ENCODE measurements at regions not wholly inside any gene's neighbourhood (a gene's known extent, or its start where the extent isn't known, plus 50 kb on each side); places are given as distances from the start of the nearest gene placed in this dataset.
"Not testable (repeated sequence)": the region's sequence is repeated elsewhere in the genome, so short reads cannot be mapped to it uniquely, and the experiment has no call there.

- no peak overlapping the region for H3K27ac ChIP-seq
- in situ Hi-C loops (cut with HindIII; ENCODE audit: low pct_ligation_motif_present, low sequenced_read_pairs), result no loop called here
- TF ChIP-seq CTCF (IDR thresholded peaks at IDR 0.05; ENCODE audit: low read depth, low read length, missing control alignments), result no peak
- no peaks in the 10 kb centered on the region for H3K36me3 ChIP-seq (replicated peaks)
- no peaks in the 10 kb centered on the region for H3K27me3 ChIP-seq (replicated peaks)
- no peak for DNase-seq
- H3K4me3 ChIP-seq (ENCODE audit: low read depth, low read length), result no peak overlapping the region
Measured at GRCh38 chr9:86613943-86614342, 259.7 kb upstream of the TUT7 start.

- in situ Hi-C loops (cut with HindIII; ENCODE audit: low pct_ligation_motif_present, low sequenced_read_pairs); DNase-seq; H3K4me3 ChIP-seq (ENCODE audit: low read depth, low read length); H3K27ac ChIP-seq; H3K36me3 ChIP-seq (replicated peaks); H3K27me3 ChIP-seq (replicated peaks): not testable (repeated sequence)
Measured at GRCh38 chr9:86611534-86611933, 257.3 kb upstream of the TUT7 start.

- Histone ChIP-seq H3K4me3 (ENCODE audit: low read depth, low read length) (no peak overlapping the region), H3K36me3 (replicated peaks) (no peaks in the 10 kb centered on the region), H3K27ac (no peak overlapping the region), H3K27me3 (replicated peaks) (no peaks in the 10 kb centered on the region)
- no peak for TF ChIP-seq CTCF (IDR thresholded peaks at IDR 0.05; ENCODE audit: low read depth, low read length, missing control alignments)
- no peak for DNase-seq
- in situ Hi-C loops (cut with HindIII; ENCODE audit: low pct_ligation_motif_present, low sequenced_read_pairs), result no loop called here
Measured at GRCh38 chr9:86605303-86605702, 251.1 kb upstream of the TUT7 start.

- H3K27me3 ChIP-seq (replicated peaks), result no peaks in the 10 kb centered on the region
- H3K27ac ChIP-seq, result no peak overlapping the region
- no peak overlapping the region for H3K4me3 ChIP-seq (ENCODE audit: low read depth, low read length)
- H3K36me3 ChIP-seq (replicated peaks), result no peaks in the 10 kb centered on the region
- TF ChIP-seq CTCF (IDR thresholded peaks at IDR 0.05; ENCODE audit: low read depth, low read length, missing control alignments), result no peak
- DNase-seq, result no peak
- in situ Hi-C loops (cut with HindIII; ENCODE audit: low pct_ligation_motif_present, low sequenced_read_pairs), result no loop called here
Measured at GRCh38 chr9:86604741-86605140, 250.5 kb upstream of the TUT7 start.

GRCh38 chr9:86602715-86603114 lies 248.5 kb upstream of the TUT7 start:
- no peak for TF ChIP-seq CTCF (IDR thresholded peaks at IDR 0.05; ENCODE audit: low read depth, low read length, missing control alignments)
- H3K27me3 ChIP-seq (replicated peaks), result no peaks in the 10 kb centered on the region
- no peak overlapping the region for H3K27ac ChIP-seq
- DNase-seq, result no peak
- H3K4me3 ChIP-seq (ENCODE audit: low read depth, low read length), result no peak overlapping the region
- in situ Hi-C loops (cut with HindIII; ENCODE audit: low pct_ligation_motif_present, low sequenced_read_pairs), result no loop called here
- no peaks in the 10 kb centered on the region for H3K36me3 ChIP-seq (replicated peaks)

GRCh38 chr9:86601697-86602096 lies 247.5 kb upstream of the TUT7 start:
- TF ChIP-seq CTCF (IDR thresholded peaks at IDR 0.05; ENCODE audit: low read depth, low read length, missing control alignments), result no peak
- in situ Hi-C loops (cut with HindIII; ENCODE audit: low pct_ligation_motif_present, low sequenced_read_pairs), result no loop called here
- H3K4me3 ChIP-seq (ENCODE audit: low read depth, low read length), result no peak overlapping the region

More at GRCh38 chr9:86601697-86602096, 247.5 kb upstream of the TUT7 start:
- no peaks in the 10 kb centered on the region for H3K27me3 ChIP-seq (replicated peaks)
- H3K27ac ChIP-seq, result no peak overlapping the region
- DNase-seq, result no peak
- H3K36me3 ChIP-seq (replicated peaks), result no peaks in the 10 kb centered on the region
